GM23338 (cell line): ENCODE measurements at regions not wholly inside any gene's neighbourhood (a gene's known extent, or its start where the extent isn't known, plus 50 kb on each side); places are given as distances from the start of the nearest gene placed in this dataset.

Source experiments
- ATAC-seq: fragments of 200-7000 bp; cut with Tn5 transposase; 3 replicates; pipeline ENCODE4 v1.9.1; 2020
- DNase-seq: peaks from one replicate; pipeline ENCODE4 v3.0.0-alpha.2; 2015; ENCODE audit warnings: low spot score
- H2AFZ ChIP-seq: fragments of 200-600 bp; sonication (generic); 2 replicates; pipeline ENCODE4 v1.8.0; 2016; ENCODE audit warnings: antibody characterized with exemption, mild to moderate bottlenecking, moderate library complexity
- H3F3A ChIP-seq: fragments of 200-600 bp; sonication (generic); replicated peaks from 2 replicates; pipeline ENCODE4 v1.8.0; 2017; ENCODE audit warnings: antibody characterized with exemption, mixed run types, low read depth
- H3K27ac ChIP-seq: fragments of 200-600 bp; sonication (generic); 2 replicates; pipeline ENCODE4 v1.6.1; 2016; ENCODE audit warnings: low read depth
- H3K27me3 ChIP-seq: fragments of 200-600 bp; sonication (generic); 2 replicates; pipeline ENCODE4 v1.8.0; 2016; ENCODE audit warnings: mild to moderate bottlenecking, mixed run types, moderate library complexity; ENCODE audit not compliant: insufficient read depth
- H3K36me3 ChIP-seq: fragments of 200-600 bp; sonication (generic); 2 replicates; pipeline ENCODE4 v1.8.0; 2016; ENCODE audit warnings: mild to moderate bottlenecking; ENCODE audit not compliant: insufficient read depth
- H3K4me1 ChIP-seq: fragments of 200-600 bp; sonication (generic); 2 replicates; pipeline ENCODE4 v1.8.0; 2016; ENCODE audit warnings: mild to moderate bottlenecking, moderate library complexity; ENCODE audit not compliant: insufficient read depth
- H3K4me2 ChIP-seq: fragments of 200-600 bp; sonication (generic); 2 replicates; pipeline ENCODE4 v1.7.1; 2017; ENCODE audit warnings: mixed run types
- H3K4me3 ChIP-seq: fragments of 200-600 bp; sonication (generic); 2 replicates; pipeline ENCODE4 v1.6.1; 2016; ENCODE audit warnings: mixed run types
- H3K79me2 ChIP-seq: fragments of 200-600 bp; sonication (generic); replicated peaks from 2 replicates; pipeline ENCODE4 v1.8.0; 2017; ENCODE audit warnings: mild to moderate bottlenecking; ENCODE audit not compliant: insufficient read depth
- H3K9me2 ChIP-seq: fragments of 200-600 bp; sonication (generic); 2 replicates; pipeline ENCODE4 v1.8.0; 2017; ENCODE audit not compliant: insufficient read depth
- H4K20me1 ChIP-seq: fragments of 200-600 bp; sonication (generic); replicated peaks from 2 replicates; pipeline ENCODE4 v1.8.0; 2017; ENCODE audit warnings: mild to moderate bottlenecking; ENCODE audit not compliant: insufficient read depth
- H3K27ac Mint-ChIP-seq: 2 replicates; pipeline ENCODE4 v1.8.0; 2020; ENCODE audit warnings: inconsistent platforms, mild to moderate bottlenecking, moderate library complexity, mixed read lengths
- H3K27me3 Mint-ChIP-seq: 3 replicates; pipeline ENCODE4 v1.8.0; 2022; ENCODE audit warnings: low read depth, mild to moderate bottlenecking, moderate library complexity, mixed read lengths, inconsistent platforms; ENCODE audit not compliant: insufficient read depth, poor library complexity
- H3K36me3 Mint-ChIP-seq: 3 replicates; pipeline ENCODE4 v1.8.0; 2021; ENCODE audit warnings: low read depth, mild to moderate bottlenecking, inconsistent platforms, moderate library complexity, mixed read lengths
- H3K4me1 Mint-ChIP-seq: 3 replicates; pipeline ENCODE4 v1.8.0; 2020; ENCODE audit warnings: mild to moderate bottlenecking, inconsistent platforms, mixed read lengths
- H3K4me3 Mint-ChIP-seq: 3 replicates; pipeline ENCODE4 v1.8.0; 2021; ENCODE audit warnings: moderate library complexity, mild to moderate bottlenecking, inconsistent platforms, mixed read lengths
- H3K9me3 Mint-ChIP-seq: 3 replicates; pipeline ENCODE4 v1.8.0; 2020; ENCODE audit warnings: moderate library complexity, mild to moderate bottlenecking, inconsistent platforms, mixed read lengths
- CREB1 ChIP-seq: fragments of 250-450 bp; sonication (Bioruptor Pico); IDR thresholded peaks from 2 replicates; pipeline ENCODE4 v1.5.0; 2020; ENCODE audit warnings: low read depth, mild to moderate bottlenecking, moderate library complexity
- CTCF ChIP-seq, 2 experiments: fragments of 200-600 bp in 1 of 2; sonication (generic) in 1 of 2; conservative IDR thresholded peaks; 2 replicates each; pipeline versions ENCODE4 v1.5.1 to v1.6.1; 2016 to 2017; ENCODE audit warnings: antibody characterized with exemption in 2 of 2, low read depth in 2 of 2, mild to moderate bottlenecking in 2 of 2, moderate library complexity in 1 of 2
- ETS1 ChIP-seq: IDR thresholded peaks from 2 replicates; pipeline ENCODE4 v1.6.1; 2016; ENCODE audit warnings: antibody characterized with exemption
- EZH2 ChIP-seq: fragments of 200-600 bp; sonication (generic); IDR thresholded peaks from one replicate; pipeline ENCODE4 v1.8.0; 2017; ENCODE audit warnings: antibody characterized with exemption, mild to moderate bottlenecking, low read depth; ENCODE audit not compliant: unreplicated experiment
- EZH2phosphoT487 ChIP-seq: fragments of 200-600 bp; sonication (generic); IDR thresholded peaks from one replicate; pipeline ENCODE4 v1.8.1; 2018; ENCODE audit warnings: antibody characterized with exemption; ENCODE audit not compliant: unreplicated experiment
- JUNB ChIP-seq: IDR thresholded peaks from one replicate; pipeline ENCODE4 v1.6.1; 2016; ENCODE audit warnings: antibody characterized with exemption; ENCODE audit not compliant: unreplicated experiment
- POLR2AphosphoS5 ChIP-seq: IDR thresholded peaks from 2 replicates; pipeline ENCODE4 v1.6.1; 2016; ENCODE audit warnings: antibody characterized with exemption, low read depth
- REST ChIP-seq: IDR thresholded peaks from one replicate; pipeline ENCODE4 v1.6.1; 2018; ENCODE audit warnings: antibody characterized with exemption; ENCODE audit not compliant: unreplicated experiment
- ZNF331 ChIP-seq: fragments of 250-450 bp; sonication (Bioruptor Pico); IDR thresholded peaks from 2 replicates; pipeline ENCODE4 v1.5.0; 2020; ENCODE audit warnings: low read depth, mild to moderate bottlenecking, moderate library complexity
- ZNF462 ChIP-seq: fragments of 250-450 bp; sonication (Bioruptor Pico); IDR thresholded peaks from 2 replicates; pipeline ENCODE4 v1.5.0; 2020; ENCODE audit warnings: mild to moderate bottlenecking, moderate library complexity

- no peak for TF ChIP-seq REST
- TF ChIP-seq EZH2: no peak
- TF ChIP-seq ETS1: no peak
- no peak for TF ChIP-seq ZNF331
- TF ChIP-seq CTCF (conservative IDR thresholded peaks at IDR 0.05; ENCODE audit: low read depth in 2 of 2): no peak
- no peak for TF ChIP-seq JUNB
- TF ChIP-seq CREB1 (CRISPR knock-in tag): no peak
- TF ChIP-seq POLR2AphosphoS5: no peak
- no peak for TF ChIP-seq EZH2phosphoT487
Measured at GRCh38 chr1:87505391-87505983, 176.8 kb downstream of the LMO4 start (continued).

GRCh38 chr1:87506147-87506546 lies 177.5 kb downstream of the LMO4 start:
- Histone ChIP-seq H3K4me3 (no peak overlapping the region), H3K36me3 (no peaks in the 10 kb centered on the region), H4K20me1 (no peaks in the 10 kb centered on the region), H3K4me2 (no peak overlapping the region), H3K27ac (no peak overlapping the region), H3K4me1 (no peaks in the 10 kb centered on the region), H3K79me2 (no peaks in the 10 kb centered on the region), H2AFZ (no peak overlapping the region), H3K9me2 (0 out of 2 replicates have a peak, but pooled peaks cover 8% of the 10 kb centered on the region), H3K27me3 (no peaks in the 10 kb centered on the region), H3F3A (no peaks in the 10 kb centered on the region)
- Mint-ChIP-seq H3K27me3 (no peaks in the 10 kb centered on the region), H3K4me3 (no peak overlapping the region), H3K4me1 (0 out of 3 replicates have a peak, but pooled peaks cover 2% of the 10 kb centered on the region), H3K27ac (no peak overlapping the region), H3K9me3 (no peaks in the 10 kb centered on the region), H3K36me3 (no peaks in the 10 kb centered on the region)
- no peak for DNase-seq
- no peak for ATAC-seq
- TF ChIP-seq ZNF462 (CRISPR knock-in tag): no peak
- TF ChIP-seq CTCF (conservative IDR thresholded peaks at IDR 0.05; ENCODE audit: low read depth in 2 of 2): no peak
